Medulla oblongata (tissue), 1 donor: ENCODE measurements at regions not wholly inside any gene's neighbourhood (a gene's known extent, or its start where the extent isn't known, plus 50 kb on each side); places are given as distances from the start of the nearest gene placed in this dataset.
A peak's percentile ranks its signal among the peaks of the same experiment; 100 is the strongest.
"Not testable (repeated sequence)": the region's sequence is repeated elsewhere in the genome, so short reads cannot be mapped to it uniquely, and the experiment has no call there.

Source experiments
- DNase-seq: peaks from one replicate; pipeline ENCODE4 v3.0.0-alpha.2; 2015; ENCODE audit errors: extremely low spot score

- DNase-seq = no peak
Measured at GRCh38 chr7:153406486-153406872, 645.7 kb upstream of the DPP6 start.

- no peak for DNase-seq
Measured at GRCh38 chr7:153407291-153408046, 644.7 kb upstream of the DPP6 start.

DNA sequence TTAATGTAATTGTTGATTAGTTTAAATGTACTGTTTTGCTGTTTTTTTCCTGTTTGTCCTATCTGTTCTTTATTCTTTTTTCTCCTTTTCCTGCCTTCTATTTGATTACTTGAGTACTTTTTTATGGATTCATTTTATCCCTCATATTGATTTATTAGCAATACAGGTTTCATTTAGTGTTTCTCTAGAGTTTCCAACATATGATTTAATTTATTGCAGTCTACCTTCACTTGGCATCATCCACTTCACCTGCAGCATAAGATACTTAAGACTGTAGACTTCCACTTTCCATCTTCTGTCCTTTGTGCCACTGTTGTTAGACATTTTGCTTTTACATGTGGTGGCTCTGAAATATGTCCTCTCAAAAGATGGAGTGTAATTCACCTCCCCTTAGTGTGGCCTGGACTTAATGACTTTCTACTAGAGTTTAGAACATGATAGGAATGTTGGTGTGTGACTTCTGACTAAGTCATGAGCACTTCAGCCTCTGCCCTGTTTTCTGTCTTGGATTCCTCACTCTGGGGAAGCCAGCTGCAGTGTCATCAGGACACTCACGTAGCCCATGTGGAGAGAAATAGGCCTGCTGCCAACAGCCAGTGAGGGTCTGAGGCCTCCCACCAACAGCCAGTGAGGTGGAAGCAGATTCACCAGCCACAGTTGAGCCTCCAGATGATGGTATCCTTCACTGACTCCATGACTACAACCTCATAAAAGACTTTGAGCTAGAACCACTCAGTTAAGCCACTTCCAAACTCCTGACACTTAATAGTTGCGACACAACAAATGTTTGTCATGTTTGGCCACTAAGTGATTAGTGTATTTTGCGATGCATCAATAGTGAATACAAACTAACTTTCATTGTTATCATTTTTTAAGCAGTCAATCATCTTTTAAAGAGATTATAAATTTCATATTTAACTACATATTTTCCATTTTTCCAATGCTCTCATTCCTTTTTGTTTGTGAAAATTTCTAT is 643.5 kb upstream of the DPP6 start:
- DNase-seq = no peak

DNA sequence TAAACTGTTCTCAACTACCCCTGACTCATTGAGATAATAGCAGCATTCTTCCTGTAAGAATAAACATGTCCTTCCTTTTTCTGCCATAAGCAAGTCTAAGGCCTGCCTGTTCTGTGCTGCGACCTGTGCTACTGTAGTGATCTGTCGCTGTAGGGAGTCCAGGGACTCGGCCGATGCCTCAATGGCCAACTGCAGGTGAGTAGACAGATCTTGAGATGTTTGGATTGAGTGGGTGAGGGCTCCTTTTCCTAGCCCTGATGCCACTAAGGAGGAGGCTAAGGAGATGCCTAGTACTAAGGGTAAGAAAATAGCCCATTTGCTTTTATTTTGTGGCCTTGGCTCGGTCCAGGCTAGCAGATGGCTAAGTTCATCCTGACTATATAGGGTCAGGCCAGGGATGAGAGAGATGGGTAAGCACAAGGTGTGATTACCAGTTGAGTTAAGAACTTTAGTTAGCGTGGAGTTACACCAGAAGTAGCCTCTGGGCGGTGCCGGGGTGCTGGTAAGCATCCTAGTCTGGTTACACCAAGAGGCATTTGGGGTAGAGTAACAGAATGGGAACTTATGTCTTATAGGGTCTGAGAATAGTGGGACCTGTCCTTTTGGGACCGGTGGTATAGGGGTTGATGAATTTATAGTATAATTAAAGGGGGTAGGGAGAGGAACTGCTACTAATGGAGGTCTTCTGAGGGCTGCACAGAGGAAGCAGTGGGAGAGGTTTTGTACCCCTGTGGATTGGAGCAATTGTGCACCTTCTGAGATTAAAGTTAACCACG is 642.4 kb upstream of the DPP6 start:
- not testable (repeated sequence) for DNase-seq

GRCh38 chr7:153410997-153411642 is 641.1 kb upstream of the DPP6 start:
- not testable (repeated sequence) for DNase-seq

- not testable (repeated sequence) for DNase-seq
Measured at GRCh38 chr7:153412114-153412823, 639.9 kb upstream of the DPP6 start.

GRCh38 chr7:153412824-153413198 is 639.4 kb upstream of the DPP6 start:
- not testable (repeated sequence) for DNase-seq

DNA sequence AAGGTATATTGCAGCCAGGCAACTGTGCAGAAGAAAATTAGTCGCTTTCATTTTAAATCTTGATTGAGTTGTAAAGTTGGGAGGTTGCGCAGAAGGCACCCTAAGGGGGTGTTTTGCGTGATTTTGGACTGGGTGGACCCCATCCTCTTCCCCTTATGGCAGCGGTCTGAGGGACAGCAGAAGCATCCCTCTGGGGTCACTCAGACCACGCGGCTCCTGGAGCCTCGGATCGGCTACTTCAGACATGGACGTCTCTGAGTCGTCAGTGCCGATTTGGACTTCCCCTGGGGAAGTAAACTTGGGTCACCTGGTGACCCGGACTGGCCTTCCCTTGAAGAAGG is 639.0 kb upstream of the DPP6 start:
- DNase-seq = no peak

- no peak for DNase-seq
Measured at GRCh38 chr7:153413540-153414287, 638.5 kb upstream of the DPP6 start.

GRCh38 chr7:153414288-153414629 is 637.9 kb upstream of the DPP6 start:
- no peak for DNase-seq

- no peak for DNase-seq
Measured at GRCh38 chr7:153415632-153416031, 636.6 kb upstream of the DPP6 start.

DNA sequence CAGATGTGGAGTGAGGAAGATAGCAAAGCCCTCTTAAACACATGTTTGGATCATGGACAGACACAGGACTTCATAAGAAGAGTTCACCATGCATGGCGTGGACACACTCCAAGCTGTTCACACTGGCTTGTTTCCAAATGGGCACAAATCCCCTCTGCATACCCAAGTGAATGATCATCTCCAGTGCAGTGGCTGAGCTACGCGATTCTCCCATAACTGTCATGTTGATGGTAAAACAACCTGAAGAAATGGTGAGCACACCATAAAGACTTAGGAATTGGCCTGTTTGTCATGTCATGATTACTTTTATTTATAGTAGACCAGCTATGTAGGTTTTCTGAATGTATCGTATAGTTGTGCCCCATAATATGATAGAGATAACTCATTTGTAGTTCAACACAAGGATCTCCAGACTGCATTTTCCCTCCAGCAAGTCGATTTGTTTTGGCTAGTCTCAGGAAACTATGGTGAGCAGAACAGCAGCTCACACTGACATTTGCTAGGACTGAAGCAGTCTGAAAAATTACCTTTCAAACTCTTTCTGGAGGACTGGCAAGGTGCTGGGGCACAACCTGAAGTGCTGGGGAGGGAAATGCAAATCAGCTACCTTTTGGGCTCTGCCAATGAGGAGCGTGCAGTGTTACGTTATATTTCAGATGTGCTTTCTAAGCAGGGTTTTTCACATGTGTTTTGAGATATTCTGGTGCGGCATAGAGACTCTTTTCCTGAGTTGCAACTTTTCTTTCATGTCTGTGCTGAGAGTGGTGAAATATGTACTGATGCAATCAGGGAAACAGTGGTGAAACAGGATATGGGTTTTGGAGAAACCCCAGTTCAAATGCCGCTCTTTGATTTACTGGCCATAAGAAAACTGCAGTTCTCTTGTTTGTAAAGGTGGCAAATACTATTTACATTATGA is 629.6 kb upstream of the DPP6 start:
- DNase-seq = no peak

- no peak for DNase-seq
Measured at GRCh38 chr7:153423210-153423590, 629.0 kb upstream of the DPP6 start.

DNA sequence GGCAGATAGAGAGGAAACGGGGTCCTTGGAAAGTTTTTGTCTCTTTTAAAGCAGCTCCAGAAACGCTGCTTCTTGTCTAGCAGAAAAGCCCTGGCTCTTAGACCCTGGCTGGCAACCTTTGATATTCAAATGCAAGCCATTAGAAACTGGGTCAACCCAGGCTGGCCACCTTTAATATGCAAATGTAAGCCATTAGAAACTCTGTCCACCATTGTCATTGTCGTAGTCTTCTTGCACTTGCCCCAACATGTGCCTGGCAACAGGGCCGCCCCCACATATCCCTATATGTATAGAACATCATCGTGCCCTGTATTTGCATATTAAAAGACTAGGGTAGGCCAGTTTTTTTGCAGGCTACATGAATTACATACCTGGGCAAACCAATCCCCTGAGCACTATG is 621.3 kb upstream of the DPP6 start:
- DNase-seq = peak; percentile 30

DNA sequence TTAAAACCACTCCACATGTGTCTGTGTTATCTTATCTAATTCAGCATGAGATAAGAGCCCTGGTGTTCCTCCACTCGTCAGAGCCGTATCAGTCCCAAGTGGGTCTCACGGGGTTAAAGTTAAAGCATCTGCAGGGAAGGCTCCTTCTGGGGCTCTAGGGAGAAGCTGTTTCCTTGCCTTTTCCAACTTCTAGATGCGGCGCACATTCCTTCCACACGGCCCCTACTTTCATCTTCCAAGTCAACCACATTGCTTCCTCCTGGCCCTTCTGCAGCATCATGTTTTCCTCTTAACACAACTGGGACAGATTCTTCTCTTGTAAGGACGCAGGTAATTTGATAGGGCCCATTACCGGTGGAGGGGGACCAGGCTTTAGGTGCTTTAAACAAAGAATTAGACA is 620.1 kb upstream of the DPP6 start:
- no peak for DNase-seq

- no peak for DNase-seq
Measured at GRCh38 chr7:153433223-153433622, 619.0 kb upstream of the DPP6 start.

GRCh38 chr7:153440715-153441114 is 611.5 kb upstream of the DPP6 start:
- DNase-seq = no peak

GRCh38 chr7:153443032-153443701 is 609.0 kb upstream of the DPP6 start:
- no peak for DNase-seq

- no peak for DNase-seq
Measured at GRCh38 chr7:153444641-153445040, 607.6 kb upstream of the DPP6 start.
